ENCODE measurements at regions not wholly inside any gene's neighbourhood (a gene's known extent, or its start where the extent isn't known, plus 50 kb on each side); places are given as distances from the start of the nearest gene placed in this dataset.

GRCh38 chr12:77324763-77325468 is 259.5 kb upstream of the E2F7 start:
- peak overlapping the region; percentile 63 to 69 for H3K4me3 ChIP-seq (replicated peaks in 1 of 2; ENCODE audit: low read depth in 2 of 2, low read length in 2 of 2)
- DNase-seq (ENCODE audit: low read depth in 2 of 2): peak; percentile 67 to 70
- TF ChIP-seq CTCF (IDR thresholded peaks at IDR 0.05; ENCODE audit: low read depth, low read length): peak; percentile 51

DNA sequence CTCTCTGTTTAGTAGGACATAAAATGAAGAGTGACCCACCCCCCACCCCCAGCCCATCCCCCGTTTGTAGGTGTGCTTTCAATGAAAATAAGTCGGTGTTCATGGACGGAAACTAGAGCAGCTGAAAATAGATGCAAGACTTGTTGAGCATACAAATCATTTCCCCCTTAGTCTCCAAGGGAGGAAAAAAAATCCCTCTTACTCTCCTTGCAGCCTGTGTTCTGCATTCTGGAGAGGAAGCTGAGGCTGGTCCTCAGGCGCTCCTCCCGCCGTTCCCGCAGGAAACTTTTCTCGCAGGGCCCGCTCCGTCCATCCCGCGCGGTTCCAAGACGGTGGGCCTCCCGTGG is 259.0 kb upstream of the E2F7 start:
- TF ChIP-seq CTCF (IDR thresholded peaks at IDR 0.05; ENCODE audit: low read depth, low read length): no peak
- no peak for DNase-seq (ENCODE audit: low read depth in 2 of 2)
- H3K4me3 ChIP-seq (replicated peaks in 1 of 2; ENCODE audit: low read depth in 2 of 2, low read length in 2 of 2): peak overlapping the region; percentile 52 to 63

DNA sequence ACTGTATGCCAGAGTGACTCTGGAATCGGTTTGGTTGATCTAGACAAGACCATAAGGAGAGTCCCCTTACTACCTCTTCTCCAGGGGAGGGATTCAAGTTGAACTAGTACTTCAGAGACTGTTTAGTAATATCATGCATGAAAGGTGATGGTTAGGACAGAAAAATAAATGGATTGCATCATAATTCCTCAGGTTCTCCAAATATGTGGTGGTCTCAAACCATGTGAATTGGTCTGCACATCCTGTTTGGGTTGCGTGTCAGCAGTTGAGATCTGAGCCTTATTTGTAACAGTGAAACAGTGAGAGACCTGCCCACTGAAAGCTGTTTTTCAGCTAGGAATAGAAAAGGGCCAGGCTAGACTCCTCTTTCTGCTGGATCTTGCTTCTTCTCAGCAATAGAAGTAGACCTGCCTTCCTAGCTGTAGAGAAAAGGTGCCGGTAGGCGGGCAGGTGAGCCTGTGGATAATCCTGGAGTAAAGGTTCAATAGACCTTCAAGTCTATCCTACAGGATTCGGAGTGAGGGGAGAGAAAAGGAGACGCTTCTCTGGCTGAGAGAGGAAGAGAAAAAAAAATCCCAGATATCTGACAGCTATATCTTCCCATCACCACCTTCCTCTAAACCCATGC is 258.5 kb upstream of the E2F7 start:
- no peak for DNase-seq (ENCODE audit: low read depth in 2 of 2)
- no peak overlapping the region for H3K4me3 ChIP-seq (replicated peaks in 1 of 2; ENCODE audit: low read depth in 2 of 2, low read length in 2 of 2)
- no peak for TF ChIP-seq CTCF (IDR thresholded peaks at IDR 0.05; ENCODE audit: low read depth, low read length)

GRCh38 chr12:77319166-77319565 is 253.8 kb upstream of the E2F7 start:
- DNase-seq (ENCODE audit: low read depth in 2 of 2): no peak
- TF ChIP-seq CTCF (IDR thresholded peaks at IDR 0.05; ENCODE audit: low read depth, low read length): no peak
- no peak overlapping the region for H3K4me3 ChIP-seq (replicated peaks in 1 of 2; ENCODE audit: low read depth in 2 of 2, low read length in 2 of 2)

DNA sequence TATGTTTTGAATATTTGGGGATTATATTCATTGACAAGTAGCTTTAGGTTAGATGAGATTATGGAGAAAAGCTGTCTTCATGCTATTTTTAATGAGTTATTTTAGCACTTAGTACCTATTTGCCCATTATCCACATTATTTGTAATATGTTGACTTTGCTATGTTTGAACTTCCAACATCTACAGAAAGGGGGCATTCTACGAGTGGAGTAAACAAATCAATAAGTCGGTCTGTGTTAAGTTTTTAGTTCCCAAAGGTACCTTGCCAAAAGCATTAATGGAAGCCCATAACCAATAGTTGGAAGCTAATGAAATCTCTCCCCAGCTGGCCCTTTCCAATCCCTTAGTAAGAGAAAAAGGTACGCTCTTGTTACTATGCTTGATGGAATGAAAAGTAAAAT is 250.0 kb upstream of the E2F7 start:
- no peak for TF ChIP-seq CTCF (IDR thresholded peaks at IDR 0.05; ENCODE audit: low read depth, low read length)
- no peak overlapping the region for H3K4me3 ChIP-seq (replicated peaks in 1 of 2; ENCODE audit: low read depth in 2 of 2, low read length in 2 of 2)
- no peak for DNase-seq (ENCODE audit: low read depth in 2 of 2)

DNA sequence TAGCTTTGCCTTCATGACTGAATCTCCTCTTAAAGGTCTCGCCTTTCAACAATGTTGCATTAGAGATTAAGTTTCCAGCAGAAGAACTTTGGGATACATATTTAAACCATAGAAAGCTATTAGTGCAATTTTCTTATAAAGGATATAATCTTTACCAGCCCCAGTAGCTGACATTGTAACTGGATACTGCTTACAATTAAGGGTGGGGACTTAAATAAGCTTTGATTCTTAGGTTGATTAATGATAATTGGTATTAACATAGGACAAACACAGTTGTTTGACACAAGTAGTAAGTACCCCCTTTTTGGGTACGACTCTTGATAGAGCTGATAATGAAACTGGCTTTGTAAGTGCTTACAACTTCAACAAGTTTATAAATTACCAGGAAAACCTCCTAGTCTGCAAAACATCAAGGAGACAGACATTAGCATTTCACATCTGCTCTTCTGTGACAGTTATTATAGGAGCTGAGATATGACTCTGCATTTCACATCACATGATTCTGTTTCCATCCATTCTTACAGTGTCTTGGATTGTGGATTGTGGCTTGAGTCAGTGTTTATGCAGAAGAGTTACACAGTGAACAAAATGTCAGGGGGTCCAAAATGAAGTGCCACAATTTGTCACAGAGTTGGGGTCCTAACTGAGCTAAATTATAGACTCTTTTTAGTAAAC is 249.1 kb upstream of the E2F7 start:
- no peak overlapping the region for H3K4me3 ChIP-seq (replicated peaks in 1 of 2; ENCODE audit: low read depth in 2 of 2, low read length in 2 of 2)
- TF ChIP-seq CTCF (IDR thresholded peaks at IDR 0.05; ENCODE audit: low read depth, low read length): no peak
- DNase-seq (ENCODE audit: low read depth in 2 of 2): no peak
